K562 (cell line): ENCODE measurements at regions not wholly inside any gene's neighbourhood (a gene's known extent, or its start where the extent isn't known, plus 50 kb on each side); places are given as distances from the start of the nearest gene placed in this dataset.

Experiments used
- ATAC-seq: fragments of 200-7000 bp; cut with Tn5 transposase; 3 replicates; pipeline ENCODE4 v1.9.1; 2020; ENCODE audit warnings: moderate library complexity
- BruUV-seq: library from RNA; stranded (reverse); fragments of 400-500 nt; replicated peaks from 2 replicates; lab custom pipeline; 2021; lab: Mats Ljungman, UMichigan
- CTCF ChIA-PET: fragments of 300-600 bp; formaldehyde crosslinking; extraction: SDS; loops from one replicate; lab custom pipeline; 2021; ENCODE audit warnings: low intra/inter-chr PET ratio; lab: Yijun Ruan, JAX
- POLR2A ChIA-PET: fragments of 300-600, 350-650 bp; sonication (Branson Sonifier 250); formaldehyde crosslinking; extraction: SDS; loops from one replicate; lab custom pipeline; 2021; ENCODE audit warnings: antibody characterized with exemption, inconsistent platforms; lab: Yijun Ruan, JAX
- DNase-seq, 4 experiments: peaks; one replicate each; pipeline versions ENCODE4 v3.0.0 to v3.0.0-alpha.2; 2011 to 2018; ENCODE audit warnings: low spot score in 3 of 4, mixed read lengths in 3 of 4; ENCODE audit errors: extremely low read depth in 1 of 4
- FAIRE-seq: peaks from 2 replicates; lab custom pipeline; 2011; peaks lifted over from hg19 to GRCh38; lab: Jason Lieb, UNC
- H2AFZ ChIP-seq: 2 replicates; pipeline ENCODE4 v1.6.0; 2011; ENCODE audit warnings: low read depth, low read length, control low read depth, inconsistent platforms
- H3K27ac ChIP-seq: fragments of 200-600 bp; 3 replicates; pipeline ENCODE4 v1.8.0; 2011; ENCODE audit warnings: low read depth, mild to moderate bottlenecking, control low read depth, inconsistent platforms, low read length, moderate library complexity, mixed read lengths; ENCODE audit errors: extremely low read depth
- H3K27me3 ChIP-seq, 2 experiments: fragments of 300-600 bp in 1 of 2; 2 replicates in 1 of 2; 3 replicates in 1 of 2; pipeline versions ENCODE4 v1.6.0 to v1.8.0; 2011; ENCODE audit warnings: inconsistent platforms in 2 of 2, low read length in 2 of 2, mild to moderate bottlenecking in 1 of 2, mixed read lengths in 1 of 2, moderate library complexity in 1 of 2; ENCODE audit not compliant: control insufficient read depth in 2 of 2, insufficient read depth in 2 of 2
- H3K36me3 ChIP-seq: fragments of 300-600 bp; 3 replicates; pipeline ENCODE4 v1.8.0; 2011; ENCODE audit warnings: mild to moderate bottlenecking, low read length, inconsistent platforms; ENCODE audit not compliant: control insufficient read depth, insufficient read depth
- H3K4me1 ChIP-seq, 2 experiments: fragments of 200-600 bp in 1 of 2; replicated peaks in 1 of 2; 2 replicates in 1 of 2; 3 replicates in 1 of 2; pipeline versions ENCODE4 v1.5.1 to v1.8.0; 2011; ENCODE audit warnings: inconsistent platforms in 2 of 2, low read length in 2 of 2, mild to moderate bottlenecking in 1 of 2, mixed read lengths in 1 of 2, moderate library complexity in 1 of 2; ENCODE audit not compliant: control insufficient read depth in 2 of 2, insufficient read depth in 2 of 2
- H3K4me2 ChIP-seq: 2 replicates; pipeline ENCODE4 v1.6.1; 2011; ENCODE audit warnings: low read length, control low read depth, inconsistent platforms, mixed read lengths; ENCODE audit not compliant: insufficient read depth
- H3K4me3 ChIP-seq: fragments of 200-600 bp; sonication (generic), shearing (Covaris generic); 2 replicates; pipeline ENCODE4 v1.5.1; 2016; ENCODE audit warnings: control low read depth, inconsistent platforms
- H3K79me2 ChIP-seq: fragments of 200-600 bp; 3 replicates; pipeline ENCODE4 v1.8.0; 2011; ENCODE audit warnings: low read length, inconsistent platforms; ENCODE audit not compliant: control insufficient read depth, insufficient read depth
- H3K9ac ChIP-seq, 2 experiments: 2 replicates each; pipeline versions ENCODE4 v1.6.0 to v1.6.1; 2011; ENCODE audit warnings: low read depth in 2 of 2, low read length in 2 of 2, control low read depth in 1 of 2, inconsistent platforms in 1 of 2, mild to moderate bottlenecking in 1 of 2, mixed read lengths in 1 of 2; ENCODE audit not compliant: insufficient read depth in 1 of 2
- H3K9me1 ChIP-seq: one replicate; pipeline ENCODE4 v1.6.0; 2011; ENCODE audit warnings: inconsistent platforms, mild to moderate bottlenecking, low read length, moderate library complexity; ENCODE audit not compliant: control insufficient read depth, insufficient read depth
- H3K9me3 ChIP-seq: replicated peaks from 2 replicates; pipeline ENCODE4 v1.5.1; 2011; ENCODE audit warnings: low read depth, low read length, inconsistent platforms; ENCODE audit not compliant: control insufficient read depth, insufficient read depth
- H4K20me1 ChIP-seq: replicated peaks from 2 replicates; pipeline ENCODE4 v1.6.1; 2011; ENCODE audit warnings: low read length, inconsistent platforms, mixed read lengths; ENCODE audit not compliant: control insufficient read depth, insufficient read depth
- BACH1 ChIP-seq: fragments of 200-800 bp; sonication (Bioruptor generic); IDR thresholded peaks from 2 replicates; pipeline ENCODE4 v1.6.1; 2016; ENCODE audit warnings: missing genetic modification characterization, missing compliant biosample characterization
- EGR1 ChIP-seq: fragments of 450-650 bp; conservative IDR thresholded peaks from 2 replicates; pipeline ENCODE4 v1.6.1; 2017; ENCODE audit warnings: mild to moderate bottlenecking
- GABPA ChIP-seq: fragments of 200-800 bp; sonication (Bioruptor generic); conservative IDR thresholded peaks from 2 replicates; pipeline ENCODE4 v1.6.1; 2016; ENCODE audit warnings: low read depth, missing genetic modification characterization, missing compliant biosample characterization
- JUND ChIP-seq, 2 experiments: IDR thresholded peaks; 2 replicates in 1 of 2; 3 replicates in 1 of 2; pipeline ENCODE4 v1.6.1; 2011; ENCODE audit warnings: borderline replicate concordance in 2 of 2, low read depth in 2 of 2, low read length in 2 of 2, improper control_type of control experiment in 1 of 2, missing biosample characterization in 1 of 2, missing genetic modification characterization in 1 of 2, missing genetic modification reagents in 1 of 2
- MYC ChIP-seq, 2 experiments: fragments of 250-450 bp in 1 of 2; sonication (Bioruptor Pico) in 1 of 2; IDR thresholded peaks; 2 replicates each; pipeline versions ENCODE4 v1.5.1 to v1.6.1; 2012 to 2021; ENCODE audit warnings: low read depth in 2 of 2, borderline replicate concordance in 1 of 2, improper control_type of control experiment in 1 of 2, low read length in 1 of 2, mild to moderate bottlenecking in 1 of 2, moderate library complexity in 1 of 2
- NR1H2 ChIP-seq: sonication (generic); formaldehyde crosslinking; IDR thresholded peaks from 2 replicates; pipeline ENCODE4 v1.4.0; 2020; ENCODE audit warnings: mild to moderate bottlenecking, missing genetic modification reagents
- NR2C1 ChIP-seq, 2 experiments: fragments of 450-650 bp; IDR thresholded peaks; 2 replicates each; pipeline ENCODE4 v1.6.1; 2017; ENCODE audit warnings: mild to moderate bottlenecking in 2 of 2, antibody characterized with exemption in 1 of 2, inconsistent platforms in 1 of 2, missing compliant biosample characterization in 1 of 2, missing genetic modification characterization in 1 of 2
- RAD21 ChIP-seq, 2 experiments: fragments of 250-450 bp in 1 of 2; fragments of 450-650 bp in 1 of 2; sonication (Bioruptor Pico) in 1 of 2; formaldehyde crosslinking in 1 of 2; IDR thresholded peaks in 1 of 2; conservative IDR thresholded peaks in 1 of 2; 2 replicates each; pipeline versions ENCODE4 v1.4.0 to v1.8.0; 2020 to 2022; ENCODE audit warnings: mild to moderate bottlenecking in 2 of 2, moderate library complexity in 1 of 2
- SMARCB1 ChIP-seq: IDR thresholded peaks from 2 replicates; pipeline ENCODE4 v1.6.1; 2011; ENCODE audit warnings: improper control_type of control experiment, low read depth; ENCODE audit not compliant: insufficient read length
- SMC3 ChIP-seq: conservative IDR thresholded peaks from 2 replicates; pipeline ENCODE4 v1.6.1; 2011; ENCODE audit warnings: low read depth, low read length, improper control_type of control experiment; ENCODE audit not compliant: insufficient read depth
- WHSC1 ChIP-seq: IDR thresholded peaks from one replicate; pipeline ENCODE4 v1.6.1; 2012; ENCODE audit warnings: low read length, control low read depth, inconsistent platforms
- WGBS: fragments of 100-300 bp; shearing (Covaris generic); methylation state at CpG from one replicate; pipeline ENCODE4 v1.1.6; 2016; ENCODE audit warnings: low coverage, mixed read lengths; ENCODE audit not compliant: insufficient coverage; ENCODE audit errors: missing lambda C conversion rate; 5-methylcytosine and 5-hydroxymethylcytosine counted together
- in situ Hi-C: fragments of 300-500 bp; cut with MboI; formaldehyde crosslinking; loops from 4 replicates; pipeline ENCODE4 v1.15.0; 2018; ENCODE audit warnings: inconsistent platforms, mixed read lengths
- intact Hi-C: fragments of 100-400 bp; cut with micrococcal nuclease; formaldehyde crosslinking; loops from 2 replicates; pipeline ENCODE4 v1.14.2; 2022
- TF ChIP-seq, protein P1 (sequence below), 3 experiments: IDR thresholded peaks in 2 of 3; conservative IDR thresholded peaks in 1 of 3; 2 replicates each; pipeline ENCODE4 v1.5.1; 2011 to 2012; ENCODE audit warnings: low read length in 3 of 3, mild to moderate bottlenecking in 3 of 3, control low read depth in 2 of 3, improper control_type of control experiment in 1 of 3, inconsistent platforms in 1 of 3, low read depth in 1 of 3, mixed read lengths in 1 of 3, moderate library complexity in 1 of 3; ENCODE audit not compliant: insufficient read depth in 2 of 3
- TF ChIP-seq, protein P2 (sequence below): IDR thresholded peaks from 2 replicates; pipeline ENCODE4 v1.6.1; 2011; ENCODE audit warnings: borderline replicate concordance, low read depth, mild to moderate bottlenecking, moderate library complexity, low read length; ENCODE audit not compliant: insufficient read depth, poor library complexity, severe bottlenecking
- TF ChIP-seq, protein P3 (sequence below): fragments of 450-650 bp; IDR thresholded peaks from 2 replicates; pipeline ENCODE4 v1.6.1; 2014; ENCODE audit warnings: low read depth, mild to moderate bottlenecking, moderate library complexity, borderline replicate concordance

DNA sequence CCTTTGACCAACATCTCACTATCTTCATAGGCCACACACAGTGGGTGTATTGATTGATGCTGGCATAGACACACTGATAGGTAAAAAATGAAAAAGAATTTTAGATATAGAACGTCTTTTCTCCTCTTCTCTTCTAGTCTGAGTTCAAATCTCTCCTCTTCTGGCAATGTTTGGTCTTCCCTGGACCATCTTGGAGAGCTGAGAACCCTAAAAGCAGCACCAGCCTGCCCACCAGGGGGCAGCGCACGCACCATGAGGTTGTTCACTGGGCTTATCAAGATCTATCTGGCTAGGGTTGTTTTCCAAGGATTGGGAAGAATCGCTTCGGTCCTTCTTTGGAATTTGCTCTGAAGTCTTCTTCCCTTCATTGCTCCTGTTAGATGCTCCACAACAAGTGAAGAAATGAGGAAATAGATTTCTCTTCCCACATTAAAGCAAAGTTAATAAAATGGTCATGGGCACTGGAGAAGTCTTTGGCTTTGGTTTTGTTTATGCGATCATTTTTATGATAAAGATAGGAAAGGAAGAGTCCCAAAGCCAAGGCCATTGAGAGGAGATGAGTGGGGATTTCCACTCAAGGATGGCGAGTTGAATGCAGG, 104.0 kb upstream of the OLIG2 start:
- no peak overlapping the region for H3K4me3 ChIP-seq
- ATAC-seq (peak; percentile 80), FAIRE-seq (peak; percentile 77), DNase-seq (peak; percentile 42 to 67 (median 62))
- intact Hi-C loops (no loop called here), in situ Hi-C loops (loop anchor here (10.0 kb wide), 1 partner anchor 523 kb away; no protein-coding TSS in a partner anchor)
- no peak overlapping the region for H2AFZ ChIP-seq
- H3K79me2 ChIP-seq = no peaks in the 10 kb centered on the region
- no peaks in the 10 kb centered on the region for H4K20me1 ChIP-seq
- whole genome bisulfite sequencing = 2% methylated on average over 7 of the region's 7 CpGs
- no peaks in the 10 kb centered on the region for H3K4me1 ChIP-seq
- no peaks in the 10 kb centered on the region for H3K9me3 ChIP-seq
- ChIA-PET CTCF (interaction anchor here (0.6 to 1.0 kb wide), 2 partner anchors 10 to 206 kb away, joined by 3 to 7 read pairs; no protein-coding TSS in a partner anchor), POLR2A (no interaction called here)
- no peak overlapping the region for H3K9ac ChIP-seq
- BruUV-seq = no TSS peak
- peaks cover 0 to 5% of the 10 kb centered on the region in 2 experiments; a peak in 1 of 5 replicates for H3K27me3 ChIP-seq
- H3K36me3 ChIP-seq = no peaks in the 10 kb centered on the region
- H3K4me2 ChIP-seq = no peak overlapping the region
- H3K9me1 ChIP-seq = no peaks in the 10 kb centered on the region
- H3K27ac ChIP-seq = no peak overlapping the region
- no peak for TF ChIP-seq JUND (IDR thresholded peaks at IDR 0.05; ENCODE audit: borderline replicate concordance, low read depth, low read length)
- TF ChIP-seq JUND (tag; IDR thresholded peaks at IDR 0.05; ENCODE audit: borderline replicate concordance, low read depth, low read length) = 0 out of 3 replicates have a peak, but pooled peaks have one; percentile 14
- TF ChIP-seq EGR1 = no peak
- TF ChIP-seq, protein P1, sequence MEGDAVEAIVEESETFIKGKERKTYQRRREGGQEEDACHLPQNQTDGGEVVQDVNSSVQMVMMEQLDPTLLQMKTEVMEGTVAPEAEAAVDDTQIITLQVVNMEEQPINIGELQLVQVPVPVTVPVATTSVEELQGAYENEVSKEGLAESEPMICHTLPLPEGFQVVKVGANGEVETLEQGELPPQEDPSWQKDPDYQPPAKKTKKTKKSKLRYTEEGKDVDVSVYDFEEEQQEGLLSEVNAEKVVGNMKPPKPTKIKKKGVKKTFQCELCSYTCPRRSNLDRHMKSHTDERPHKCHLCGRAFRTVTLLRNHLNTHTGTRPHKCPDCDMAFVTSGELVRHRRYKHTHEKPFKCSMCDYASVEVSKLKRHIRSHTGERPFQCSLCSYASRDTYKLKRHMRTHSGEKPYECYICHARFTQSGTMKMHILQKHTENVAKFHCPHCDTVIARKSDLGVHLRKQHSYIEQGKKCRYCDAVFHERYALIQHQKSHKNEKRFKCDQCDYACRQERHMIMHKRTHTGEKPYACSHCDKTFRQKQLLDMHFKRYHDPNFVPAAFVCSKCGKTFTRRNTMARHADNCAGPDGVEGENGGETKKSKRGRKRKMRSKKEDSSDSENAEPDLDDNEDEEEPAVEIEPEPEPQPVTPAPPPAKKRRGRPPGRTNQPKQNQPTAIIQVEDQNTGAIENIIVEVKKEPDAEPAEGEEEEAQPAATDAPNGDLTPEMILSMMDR (IDR thresholded peaks at IDR 0.05 in 2 of 3, conservative IDR thresholded peaks at IDR 0.05 in 1 of 3; ENCODE audit: insufficient read depth in 2 of 3, low read depth in 1 of 3, low read length in 3 of 3) = peak; percentile 65 to 82 (median 67)
- TF ChIP-seq GABPA (tag) = no peak
- no peak for TF ChIP-seq NR2C1 (IDR thresholded peaks at IDR 0.05)
- no peak for TF ChIP-seq NR2C1 (tag; IDR thresholded peaks at IDR 0.05)
- peak; percentile 36; the same call in 1 of the 2 replicates for TF ChIP-seq SMC3
- TF ChIP-seq WHSC1 = no peak
- TF ChIP-seq, protein P2, sequence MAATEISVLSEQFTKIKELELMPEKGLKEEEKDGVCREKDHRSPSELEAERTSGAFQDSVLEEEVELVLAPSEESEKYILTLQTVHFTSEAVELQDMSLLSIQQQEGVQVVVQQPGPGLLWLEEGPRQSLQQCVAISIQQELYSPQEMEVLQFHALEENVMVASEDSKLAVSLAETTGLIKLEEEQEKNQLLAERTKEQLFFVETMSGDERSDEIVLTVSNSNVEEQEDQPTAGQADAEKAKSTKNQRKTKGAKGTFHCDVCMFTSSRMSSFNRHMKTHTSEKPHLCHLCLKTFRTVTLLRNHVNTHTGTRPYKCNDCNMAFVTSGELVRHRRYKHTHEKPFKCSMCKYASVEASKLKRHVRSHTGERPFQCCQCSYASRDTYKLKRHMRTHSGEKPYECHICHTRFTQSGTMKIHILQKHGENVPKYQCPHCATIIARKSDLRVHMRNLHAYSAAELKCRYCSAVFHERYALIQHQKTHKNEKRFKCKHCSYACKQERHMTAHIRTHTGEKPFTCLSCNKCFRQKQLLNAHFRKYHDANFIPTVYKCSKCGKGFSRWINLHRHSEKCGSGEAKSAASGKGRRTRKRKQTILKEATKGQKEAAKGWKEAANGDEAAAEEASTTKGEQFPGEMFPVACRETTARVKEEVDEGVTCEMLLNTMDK = peak; percentile 78
- TF ChIP-seq, protein P3, sequence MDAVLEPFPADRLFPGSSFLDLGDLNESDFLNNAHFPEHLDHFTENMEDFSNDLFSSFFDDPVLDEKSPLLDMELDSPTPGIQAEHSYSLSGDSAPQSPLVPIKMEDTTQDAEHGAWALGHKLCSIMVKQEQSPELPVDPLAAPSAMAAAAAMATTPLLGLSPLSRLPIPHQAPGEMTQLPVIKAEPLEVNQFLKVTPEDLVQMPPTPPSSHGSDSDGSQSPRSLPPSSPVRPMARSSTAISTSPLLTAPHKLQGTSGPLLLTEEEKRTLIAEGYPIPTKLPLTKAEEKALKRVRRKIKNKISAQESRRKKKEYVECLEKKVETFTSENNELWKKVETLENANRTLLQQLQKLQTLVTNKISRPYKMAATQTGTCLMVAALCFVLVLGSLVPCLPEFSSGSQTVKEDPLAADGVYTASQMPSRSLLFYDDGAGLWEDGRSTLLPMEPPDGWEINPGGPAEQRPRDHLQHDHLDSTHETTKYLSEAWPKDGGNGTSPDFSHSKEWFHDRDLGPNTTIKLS = no peak
- TF ChIP-seq NR1H2 = no peak
- TF ChIP-seq BACH1 (tag) = no peak
- no peak for TF ChIP-seq SMARCB1
- TF ChIP-seq RAD21 (CRISPR knock-in tag; conservative IDR thresholded peaks at IDR 0.05 in 1 of 2, IDR thresholded peaks at IDR 0.05 in 1 of 2) = peak in 1 of 2 experiments; percentile 51; a peak in 3 of 4 replicates
- TF ChIP-seq MYC (IDR thresholded peaks at IDR 0.05; ENCODE audit: low read depth, low read length) = peak; percentile 58; the same call in 1 of the 2 replicates
- TF ChIP-seq MYC (CRISPR knock-in tag; IDR thresholded peaks at IDR 0.05; ENCODE audit: borderline replicate concordance, low read depth) = no peak
